Trophoblast cell (in vitro differentiated cells and primary cell): ENCODE measurements at regions not wholly inside any gene's neighbourhood (a gene's known extent, or its start where the extent isn't known, plus 50 kb on each side); places are given as distances from the start of the nearest gene placed in this dataset.

Experiments
- DNase-seq, 2 donors: peaks; one replicate each; pipeline ENCODE4 v3.0.0-alpha.2; 2016
- H2AFZ ChIP-seq: 2 replicates; pipeline ENCODE4 v1.6.1; 2013; ENCODE audit warnings: low read length, moderate library complexity, mild to moderate bottlenecking; ENCODE audit not compliant: insufficient read depth, poor library complexity
- H2AK5ac ChIP-seq: 2 replicates; pipeline ENCODE4 v1.6.1; 2013; ENCODE audit warnings: mild to moderate bottlenecking, low read length
- H2BK120ac ChIP-seq: 2 replicates; pipeline ENCODE4 v1.6.1; 2013; ENCODE audit warnings: low read length, mild to moderate bottlenecking, moderate library complexity; ENCODE audit not compliant: insufficient read depth, poor library complexity
- H2BK12ac ChIP-seq: 2 replicates; pipeline ENCODE4 v1.6.1; 2013; ENCODE audit warnings: mild to moderate bottlenecking, low read length, moderate library complexity
- H2BK5ac ChIP-seq: 2 replicates; pipeline ENCODE4 v1.6.1; 2013; ENCODE audit warnings: low read length, low read depth, moderate library complexity, mild to moderate bottlenecking; ENCODE audit not compliant: poor library complexity
- H3K14ac ChIP-seq: 2 replicates; pipeline ENCODE4 v1.6.1; 2013; ENCODE audit warnings: mild to moderate bottlenecking, low read length
- H3K18ac ChIP-seq: 2 replicates; pipeline ENCODE4 v1.6.1; 2013; ENCODE audit warnings: mild to moderate bottlenecking, low read length
- H3K23ac ChIP-seq: 2 replicates; pipeline ENCODE4 v1.6.1; 2013; ENCODE audit warnings: low read length
- H3K27ac ChIP-seq: 2 replicates; pipeline ENCODE4 v1.5.1; 2013; ENCODE audit warnings: low read depth, mild to moderate bottlenecking, inconsistent platforms, low read length, moderate library complexity
- H3K27me3 ChIP-seq: 2 replicates; pipeline ENCODE4 v1.6.1; 2013; ENCODE audit warnings: inconsistent platforms, mild to moderate bottlenecking, low read length, moderate library complexity; ENCODE audit not compliant: insufficient read depth
- H3K36me3 ChIP-seq, 2 experiments: 1 replicate in 1 of 2; 2 replicates in 1 of 2; pipeline ENCODE4 v1.6.1; 2013; ENCODE audit warnings: low read length in 2 of 2, mild to moderate bottlenecking in 2 of 2, moderate library complexity in 1 of 2; ENCODE audit not compliant: insufficient read depth in 2 of 2, control insufficient read depth in 1 of 2
- H3K4ac ChIP-seq: 2 replicates; pipeline ENCODE4 v1.6.1; 2013; ENCODE audit warnings: low read depth, mild to moderate bottlenecking, low read length, moderate library complexity
- H3K4me1 ChIP-seq, 2 experiments: 1 replicate in 1 of 2; 2 replicates in 1 of 2; pipeline ENCODE4 v1.6.1; 2013; ENCODE audit warnings: low read length in 2 of 2, mild to moderate bottlenecking in 2 of 2, moderate library complexity in 1 of 2; ENCODE audit not compliant: insufficient read depth in 2 of 2, control insufficient read depth in 1 of 2
- H3K4me2 ChIP-seq: 2 replicates; pipeline ENCODE4 v1.6.1; 2013; ENCODE audit warnings: inconsistent platforms, mild to moderate bottlenecking, low read length, moderate library complexity
- H3K4me3 ChIP-seq: 2 replicates; pipeline ENCODE4 v1.5.1; 2013; ENCODE audit warnings: mild to moderate bottlenecking, low read depth, low read length, inconsistent platforms
- H3K79me1 ChIP-seq: one replicate; pipeline ENCODE4 v1.6.1; 2013; ENCODE audit warnings: low read length
- H3K79me2 ChIP-seq: 2 replicates; pipeline ENCODE4 v1.6.1; 2013; ENCODE audit warnings: low read length, mild to moderate bottlenecking; ENCODE audit not compliant: control insufficient read depth, insufficient read depth, poor library complexity
- H3K9ac ChIP-seq: 2 replicates; pipeline ENCODE4 v1.6.1; 2013; ENCODE audit warnings: mild to moderate bottlenecking, low read length
- H3K9me3 ChIP-seq: 2 replicates; pipeline ENCODE4 v1.6.1; 2013; ENCODE audit warnings: low read depth, mild to moderate bottlenecking, control low read depth, inconsistent platforms, low read length; ENCODE audit not compliant: insufficient read depth
- H4K12ac ChIP-seq: 2 replicates; pipeline ENCODE4 v1.6.1; 2013; ENCODE audit warnings: low read depth, mild to moderate bottlenecking, low read length, moderate library complexity
- H4K8ac ChIP-seq: 2 replicates; pipeline ENCODE4 v1.6.1; 2013; ENCODE audit warnings: low read depth, mild to moderate bottlenecking, low read length, moderate library complexity
- H4K91ac ChIP-seq: one replicate; pipeline ENCODE4 v1.6.1; 2013; ENCODE audit warnings: low read depth, mild to moderate bottlenecking, low read length, moderate library complexity
- WGBS: extraction: QIAGEN DNeasy Blood & Tissue Kit; methylation state at CpG from one replicate; pipeline ENCODE4 v1.1.7; 2013; ENCODE audit warnings: missing lambda C conversion rate; ENCODE audit not compliant: insufficient read length, insufficient coverage; ENCODE audit errors: extremely low coverage; 5-methylcytosine and 5-hydroxymethylcytosine counted together

DNA sequence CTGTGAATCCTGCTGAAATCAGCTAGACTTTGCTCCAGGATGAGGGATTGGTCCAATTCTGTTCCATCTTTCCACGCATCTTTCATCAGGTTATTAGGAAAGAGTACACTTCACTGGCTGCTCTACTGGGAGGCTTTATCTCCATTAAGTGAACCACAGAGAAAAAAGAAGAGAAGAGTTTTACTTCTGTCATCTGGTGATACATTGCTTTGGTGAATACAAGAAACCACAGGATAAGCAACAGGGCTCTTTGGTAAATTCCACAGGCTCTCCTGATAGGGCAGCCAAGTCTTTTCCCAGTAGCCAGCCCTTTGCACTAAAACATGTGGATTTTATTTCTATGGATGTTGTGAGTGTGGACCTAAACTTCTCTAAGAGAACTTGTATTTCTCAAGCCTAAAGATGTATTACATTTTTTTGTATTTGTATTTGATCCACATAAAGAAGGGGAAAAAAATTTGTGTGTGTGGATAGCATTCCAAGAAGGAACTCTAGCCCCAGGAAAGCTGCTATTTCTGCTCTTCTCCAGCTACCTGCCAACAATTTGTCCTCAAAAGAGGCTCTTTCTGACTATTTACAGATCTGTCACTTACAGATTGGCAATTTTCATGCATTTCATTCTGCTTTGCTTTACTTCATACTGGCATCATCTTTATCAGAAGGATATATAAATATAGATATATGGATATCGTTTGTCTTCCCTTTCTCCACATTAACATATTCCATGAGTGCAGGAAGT, 1117.6 kb upstream of the TMEM132C start:
- H3K9me3 ChIP-seq, result peaks cover 2% of the 10 kb centered on the region
- H2AFZ ChIP-seq, result no peak overlapping the region
- no peak overlapping the region for H2AK5ac ChIP-seq
- no peak overlapping the region for H3K27ac ChIP-seq
- no peak overlapping the region for H3K4me2 ChIP-seq
- no peak overlapping the region for H4K12ac ChIP-seq
- no peaks in the 10 kb centered on the region for H3K36me3 ChIP-seq
- no peak overlapping the region for H3K9ac ChIP-seq
- no peak overlapping the region for H3K4ac ChIP-seq
- no peaks in the 10 kb centered on the region for H3K27me3 ChIP-seq
- no CpG with 5 or more reads among the region's 2 CpGs for WGBS
- H3K79me2 ChIP-seq, result no peaks in the 10 kb centered on the region
- H3K4me3 ChIP-seq, result no peak overlapping the region
- no peaks in the 10 kb centered on the region for H3K4me1 ChIP-seq
- H3K18ac ChIP-seq, result no peak overlapping the region
- H2BK120ac ChIP-seq, result no peak overlapping the region
- no peak overlapping the region for H2BK5ac ChIP-seq
- H2BK12ac ChIP-seq, result no peak overlapping the region
- H3K14ac ChIP-seq, result no peak overlapping the region
- no peak overlapping the region for H4K91ac ChIP-seq
- H3K23ac ChIP-seq, result no peak overlapping the region
- no peak overlapping the region for H4K8ac ChIP-seq
- no peak for DNase-seq
- H3K79me1 ChIP-seq, result no peaks in the 10 kb centered on the region

GRCh38 chr12:127150028-127150427, 1116.9 kb upstream of the TMEM132C start:
- Histone ChIP-seq H3K79me1 (no peaks in the 10 kb centered on the region), H4K91ac (no peak overlapping the region), H3K36me3 (no peaks in the 10 kb centered on the region), H4K8ac (no peak overlapping the region), H2AFZ (no peak overlapping the region), H2BK120ac (no peak overlapping the region), H3K23ac (no peak overlapping the region), H3K4me3 (no peak overlapping the region), H2AK5ac (no peak overlapping the region), H4K12ac (no peak overlapping the region), H2BK5ac (no peak overlapping the region), H3K4ac (no peak overlapping the region), H3K4me2 (no peak overlapping the region), H3K4me1 (no peaks in the 10 kb centered on the region), H3K79me2 (no peaks in the 10 kb centered on the region), H3K9ac (no peak overlapping the region), H3K14ac (no peak overlapping the region), H3K18ac (no peak overlapping the region), H2BK12ac (no peak overlapping the region), H3K27me3 (no peaks in the 10 kb centered on the region), H3K27ac (no peak overlapping the region), H3K9me3 (peaks cover 2% of the 10 kb centered on the region)
- WGBS, result no CpG with 5 or more reads among the region's 3 CpGs
- no peak for DNase-seq

GRCh38 chr12:127150479-127150878, 1116.5 kb upstream of the TMEM132C start:
- H4K91ac ChIP-seq, result no peak overlapping the region
- whole genome bisulfite sequencing, result no CpG with 5 or more reads among the region's 4 CpGs
- H3K14ac ChIP-seq, result no peak overlapping the region
- H4K12ac ChIP-seq, result no peak overlapping the region
- no peak overlapping the region for H3K4me3 ChIP-seq
- no peaks in the 10 kb centered on the region for H3K79me2 ChIP-seq
- H4K8ac ChIP-seq, result no peak overlapping the region
- no peaks in the 10 kb centered on the region for H3K79me1 ChIP-seq
- H2AK5ac ChIP-seq, result no peak overlapping the region
- no peak overlapping the region for H3K27ac ChIP-seq
- H2BK120ac ChIP-seq, result no peak overlapping the region
- no peak overlapping the region for H3K4ac ChIP-seq
- no peak overlapping the region for H2BK5ac ChIP-seq
- H3K27me3 ChIP-seq, result no peaks in the 10 kb centered on the region
- no peak overlapping the region for H3K18ac ChIP-seq
- no peak overlapping the region for H3K4me2 ChIP-seq
- no peak overlapping the region for H3K9ac ChIP-seq
- peaks cover 2% of the 10 kb centered on the region for H3K9me3 ChIP-seq
- no peaks in the 10 kb centered on the region for H3K36me3 ChIP-seq
- H3K23ac ChIP-seq, result no peak overlapping the region
- no peak overlapping the region for H2BK12ac ChIP-seq
- no peak for DNase-seq
- no peak overlapping the region for H2AFZ ChIP-seq
- H3K4me1 ChIP-seq, result no peaks in the 10 kb centered on the region

GRCh38 chr12:127150956-127151355, 1116.0 kb upstream of the TMEM132C start:
- DNase-seq, result no peak
- H3K23ac ChIP-seq, result no peak overlapping the region
- WGBS, result no CpG with 5 or more reads among the region's 4 CpGs

More at GRCh38 chr12:127150956-127151355, 1116.0 kb upstream of the TMEM132C start:
- H2BK5ac ChIP-seq, result no peak overlapping the region
- no peak overlapping the region for H2BK12ac ChIP-seq
- H3K18ac ChIP-seq, result no peak overlapping the region
- no peak overlapping the region for H3K14ac ChIP-seq
- H4K91ac ChIP-seq, result no peak overlapping the region
- no peaks in the 10 kb centered on the region for H3K4me1 ChIP-seq
- H4K12ac ChIP-seq, result no peak overlapping the region
- H3K79me1 ChIP-seq, result no peaks in the 10 kb centered on the region
- H3K9ac ChIP-seq, result no peak overlapping the region
- H2AFZ ChIP-seq, result no peak overlapping the region
- H3K36me3 ChIP-seq, result no peaks in the 10 kb centered on the region
- no peak overlapping the region for H3K4me2 ChIP-seq
- no peaks in the 10 kb centered on the region for H3K27me3 ChIP-seq
- no peak overlapping the region for H3K27ac ChIP-seq
- H3K79me2 ChIP-seq, result no peaks in the 10 kb centered on the region
- H3K9me3 ChIP-seq, result peaks cover 2% of the 10 kb centered on the region
- H3K4ac ChIP-seq, result no peak overlapping the region
- H3K4me3 ChIP-seq, result no peak overlapping the region
- H2BK120ac ChIP-seq, result no peak overlapping the region
- H4K8ac ChIP-seq, result no peak overlapping the region
- no peak overlapping the region for H2AK5ac ChIP-seq
